CD4-positive, alpha-beta T cell treated with Interleukin-17A for 1 hour (primary cell): ENCODE measurements at regions not wholly inside any gene's neighbourhood (a gene's known extent, or its start where the extent isn't known, plus 50 kb on each side); places are given as distances from the start of the nearest gene placed in this dataset.

Experiments used
- DNase-seq: peaks from one replicate; pipeline ENCODE4 v3.0.0-alpha.2; 2020

GRCh38 chr18:10182009-10182624, 268.3 kb downstream of the VAPA start:
- DNase-seq: no peak

GRCh38 chr18:10184776-10185175, 269.7 kb upstream of the APCDD1 start:
- DNase-seq: no peak

- DNase-seq: no peak
These were observed 265.2 kb upstream of the APCDD1 start for GRCh38 chr18:10188971-10189810.

- DNase-seq: no peak
These were observed 263.9 kb upstream of the APCDD1 start for GRCh38 chr18:10190564-10190963.

- DNase-seq: no peak
These were observed 261.0 kb upstream of the APCDD1 start for GRCh38 chr18:10193444-10193843.

GRCh38 chr18:10194592-10194991, 259.8 kb upstream of the APCDD1 start:
- DNase-seq: no peak

GRCh38 chr18:10195529-10195928, 258.9 kb upstream of the APCDD1 start:
- DNase-seq: no peak

GRCh38 chr18:10197097-10197496, 257.3 kb upstream of the APCDD1 start:
- DNase-seq: no peak

GRCh38 chr18:10201226-10201625, 253.2 kb upstream of the APCDD1 start:
- no peak for DNase-seq

GRCh38 chr18:10201659-10202058, 252.8 kb upstream of the APCDD1 start:
- no peak for DNase-seq

- no peak for DNase-seq
These were observed 251.6 kb upstream of the APCDD1 start for GRCh38 chr18:10202845-10203321.

GRCh38 chr18:10205151-10205550, 249.3 kb upstream of the APCDD1 start:
- DNase-seq: no peak

GRCh38 chr18:10207682-10208345, 246.6 kb upstream of the APCDD1 start:
- DNase-seq: no peak

GRCh38 chr18:10209302-10209701, 245.1 kb upstream of the APCDD1 start:
- DNase-seq: no peak

- DNase-seq: no peak
These were observed 244.3 kb upstream of the APCDD1 start for GRCh38 chr18:10210057-10210633.

GRCh38 chr18:10213526-10213925, 240.9 kb upstream of the APCDD1 start:
- peak; percentile 4 for DNase-seq

GRCh38 chr18:10215446-10215845, 239.0 kb upstream of the APCDD1 start:
- DNase-seq: no peak

- no peak for DNase-seq
These were observed 237.6 kb upstream of the APCDD1 start for GRCh38 chr18:10216791-10217190.

GRCh38 chr18:10217211-10217610, 237.2 kb upstream of the APCDD1 start:
- DNase-seq: no peak

- DNase-seq: no peak
These were observed 229.1 kb upstream of the APCDD1 start for GRCh38 chr18:10225300-10225699.

GRCh38 chr18:10226971-10227370, 227.5 kb upstream of the APCDD1 start:
- DNase-seq: no peak

GRCh38 chr18:10228326-10228725, 226.1 kb upstream of the APCDD1 start:
- no peak for DNase-seq

- DNase-seq: no peak
These were observed 225.0 kb upstream of the APCDD1 start for GRCh38 chr18:10229458-10229857.
